OCI-LY7 (cell line): ENCODE measurements at regions not wholly inside any gene's neighbourhood (a gene's known extent, or its start where the extent isn't known, plus 50 kb on each side); places are given as distances from the start of the nearest gene placed in this dataset.

Experiments used
- CTCF ChIP-seq: fragments of 200-600 bp; sonication (generic); conservative IDR thresholded peaks from 2 replicates; pipeline ENCODE4 v1.5.1; 2014; ENCODE audit warnings: mild to moderate bottlenecking, antibody characterized with exemption, low read length, moderate library complexity, mixed read lengths
- EZH2phosphoT487 ChIP-seq: fragments of 200-600 bp; sonication (generic); IDR thresholded peaks from 2 replicates; pipeline ENCODE4 v1.6.1; 2018; ENCODE audit warnings: low read depth, borderline replicate concordance, mild to moderate bottlenecking, mixed run types, antibody characterized with exemption, low read length, moderate library complexity, mixed read lengths

DNA sequence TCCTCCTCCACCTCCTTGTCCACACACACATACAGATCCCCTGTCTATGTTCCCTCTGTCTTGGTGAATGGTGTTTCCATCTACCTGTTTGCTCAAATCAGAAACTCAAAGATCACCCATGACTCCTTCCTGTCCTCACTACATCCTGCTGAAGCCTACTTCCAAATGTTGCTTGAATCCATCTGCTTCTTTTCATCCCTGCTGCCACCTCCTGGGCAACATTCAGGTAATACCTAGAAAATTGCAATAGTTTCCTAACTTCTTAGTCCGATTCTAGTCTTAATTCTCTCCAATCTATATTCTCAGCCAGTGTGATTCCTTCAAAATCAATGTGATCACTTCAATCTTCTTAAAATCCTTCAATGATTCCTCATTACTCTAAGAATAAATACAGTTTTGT is 155.5 kb upstream of the STARD13 start:
- peak; percentile 38; the same call in 1 of the 2 replicates for TF ChIP-seq CTCF
- no peak for TF ChIP-seq EZH2phosphoT487
